ENCODE measurements at regions not wholly inside any gene's neighbourhood (a gene's known extent, or its start where the extent isn't known, plus 50 kb on each side); places are given as distances from the start of the nearest gene placed in this dataset.
A peak's percentile ranks its signal among the peaks of the same experiment; 100 is the strongest.

DNA sequence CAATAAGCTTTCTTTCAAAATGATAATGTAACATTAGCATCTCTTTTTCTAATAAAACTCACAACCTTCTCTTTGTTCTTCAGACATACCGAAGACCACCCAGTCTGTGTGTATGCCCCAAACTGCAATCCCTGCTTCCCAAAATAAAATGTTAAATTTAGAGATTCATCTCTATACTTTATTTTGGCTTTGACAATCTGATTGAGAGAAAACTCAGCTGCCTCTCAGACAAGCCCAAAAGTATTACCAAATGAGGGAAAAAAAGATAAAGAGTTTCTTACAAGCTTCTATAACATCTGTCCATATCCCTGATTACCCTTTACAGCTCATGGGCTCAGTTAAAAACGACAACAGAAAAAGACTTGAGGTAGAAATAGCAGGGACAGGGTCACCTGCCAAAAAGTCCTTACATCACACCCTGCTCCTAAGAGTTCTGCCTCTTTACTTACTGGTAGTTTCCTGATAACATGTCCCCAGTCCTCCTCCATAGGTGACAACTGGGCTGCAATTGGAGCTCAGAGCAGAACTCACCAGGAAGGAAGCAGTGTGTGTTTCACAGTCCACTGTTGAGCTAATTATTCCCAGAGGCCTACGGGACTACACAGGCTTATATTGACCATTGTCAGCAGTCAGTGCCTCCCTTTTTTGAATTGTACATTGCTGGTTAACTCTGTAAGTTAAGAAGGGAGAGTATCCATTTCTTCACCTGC is 70.9 kb upstream of the FAM9C start:
- Histone ChIP-seq H3K4me3 (no peak overlapping the region), H3K9me3 (no peaks in the 10 kb centered on the region), H3K27me3 (replicated peaks; ENCODE audit: insufficient read depth) (no peaks in the 10 kb centered on the region), H3K27ac (no peak overlapping the region), H3K4me1 (replicated peaks) (no peaks in the 10 kb centered on the region), H3K36me3 (no peaks in the 10 kb centered on the region)
- WGBS: 76% methylated on average over 3 of the region's 3 CpGs
- DNase-seq (ENCODE audit: low spot score): no peak
- intact Hi-C loops (cut with DNase I): no loop called here
- TF ChIP-seq POLR2A (IDR thresholded peaks at IDR 0.05) (no peak), POLR2AphosphoS5 (IDR thresholded peaks at IDR 0.05) (no peak)
- TF ChIP-seq, protein P1, sequence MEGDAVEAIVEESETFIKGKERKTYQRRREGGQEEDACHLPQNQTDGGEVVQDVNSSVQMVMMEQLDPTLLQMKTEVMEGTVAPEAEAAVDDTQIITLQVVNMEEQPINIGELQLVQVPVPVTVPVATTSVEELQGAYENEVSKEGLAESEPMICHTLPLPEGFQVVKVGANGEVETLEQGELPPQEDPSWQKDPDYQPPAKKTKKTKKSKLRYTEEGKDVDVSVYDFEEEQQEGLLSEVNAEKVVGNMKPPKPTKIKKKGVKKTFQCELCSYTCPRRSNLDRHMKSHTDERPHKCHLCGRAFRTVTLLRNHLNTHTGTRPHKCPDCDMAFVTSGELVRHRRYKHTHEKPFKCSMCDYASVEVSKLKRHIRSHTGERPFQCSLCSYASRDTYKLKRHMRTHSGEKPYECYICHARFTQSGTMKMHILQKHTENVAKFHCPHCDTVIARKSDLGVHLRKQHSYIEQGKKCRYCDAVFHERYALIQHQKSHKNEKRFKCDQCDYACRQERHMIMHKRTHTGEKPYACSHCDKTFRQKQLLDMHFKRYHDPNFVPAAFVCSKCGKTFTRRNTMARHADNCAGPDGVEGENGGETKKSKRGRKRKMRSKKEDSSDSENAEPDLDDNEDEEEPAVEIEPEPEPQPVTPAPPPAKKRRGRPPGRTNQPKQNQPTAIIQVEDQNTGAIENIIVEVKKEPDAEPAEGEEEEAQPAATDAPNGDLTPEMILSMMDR (IDR thresholded peaks at IDR 0.05): no peak

DNA sequence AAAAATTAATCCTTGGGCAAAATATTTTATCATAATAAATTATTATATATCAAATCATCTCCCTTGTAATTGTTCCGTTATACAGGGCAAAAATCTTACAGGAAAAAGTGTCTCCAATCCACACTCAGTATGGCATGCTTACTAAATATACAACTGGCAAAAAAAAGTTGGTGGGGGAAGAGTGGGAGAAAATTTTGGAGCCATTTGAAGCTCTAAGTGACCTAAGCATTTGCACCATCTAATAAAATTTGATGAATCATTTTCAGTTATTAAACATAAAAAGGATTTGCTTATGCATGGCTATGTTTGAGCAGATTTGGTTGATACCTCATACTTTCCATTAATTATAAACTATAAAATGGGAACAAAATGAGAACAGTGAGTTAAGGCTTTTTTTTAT is 68.1 kb upstream of the FAM9C start:
- intact Hi-C loops (cut with DNase I): no loop called here
- no peak overlapping the region for H3K27ac ChIP-seq
- H3K9me3 ChIP-seq: no peaks in the 10 kb centered on the region
- DNase-seq (ENCODE audit: low spot score): no peak
- no peaks in the 10 kb centered on the region for H3K4me1 ChIP-seq (replicated peaks)
- H3K36me3 ChIP-seq: no peaks in the 10 kb centered on the region
- no peak overlapping the region for H3K4me3 ChIP-seq
- TF ChIP-seq POLR2A (IDR thresholded peaks at IDR 0.05) (no peak), POLR2AphosphoS5 (IDR thresholded peaks at IDR 0.05) (no peak)
- TF ChIP-seq, protein P1 (IDR thresholded peaks at IDR 0.05): no peak
- no peaks in the 10 kb centered on the region for H3K27me3 ChIP-seq (replicated peaks; ENCODE audit: insufficient read depth)
- 78% methylated on average over 1 of the region's 1 CpG for WGBS

DNA sequence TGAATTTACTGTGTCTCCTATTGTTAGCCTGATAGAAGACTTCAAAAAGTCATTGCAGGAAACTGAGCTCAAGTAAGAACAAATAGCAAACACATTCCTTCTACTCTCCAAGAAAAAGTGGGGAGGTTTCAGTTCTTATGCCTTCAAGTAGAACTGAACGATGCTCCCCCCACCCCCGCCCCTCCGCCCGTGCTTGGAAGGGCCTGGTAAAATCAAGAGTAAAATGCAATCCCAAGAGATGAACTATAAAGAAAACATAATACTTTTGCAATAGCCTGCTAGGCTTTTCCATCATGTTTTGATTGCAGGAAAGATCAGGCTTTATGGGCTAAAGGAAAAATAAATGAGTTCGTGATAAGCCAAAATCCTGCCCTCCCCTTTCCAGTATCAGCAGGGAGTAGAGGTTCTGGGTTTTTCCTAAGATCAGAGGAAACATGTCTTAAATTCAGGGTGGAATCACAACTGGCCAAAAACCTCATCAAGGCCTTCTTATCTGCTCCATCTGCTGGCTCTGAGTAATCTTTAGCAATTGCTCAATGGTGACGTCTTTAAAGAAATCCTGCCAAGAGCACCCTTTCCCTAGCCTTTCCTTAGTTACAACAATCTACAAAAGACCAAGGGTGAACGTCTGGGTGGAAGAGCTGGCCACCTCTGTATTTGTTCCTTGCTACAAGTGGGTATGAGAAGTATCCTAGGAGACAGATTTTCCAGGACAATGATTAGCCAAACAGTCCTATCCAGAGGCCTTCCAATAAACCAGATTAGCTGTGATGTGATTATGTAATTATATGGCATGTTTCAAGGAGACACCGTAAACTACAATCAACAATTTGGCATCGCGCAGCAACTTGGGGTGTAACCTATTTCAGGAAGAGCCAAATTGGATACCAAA is 66.3 kb upstream of the FAM9C start:
- peak; percentile 6 for DNase-seq (ENCODE audit: low spot score)
- 32% methylated on average over 10 of the region's 10 CpGs for WGBS
- H3K27ac ChIP-seq: peak overlapping the region in 1 of 2 donors; percentile 11

DNA sequence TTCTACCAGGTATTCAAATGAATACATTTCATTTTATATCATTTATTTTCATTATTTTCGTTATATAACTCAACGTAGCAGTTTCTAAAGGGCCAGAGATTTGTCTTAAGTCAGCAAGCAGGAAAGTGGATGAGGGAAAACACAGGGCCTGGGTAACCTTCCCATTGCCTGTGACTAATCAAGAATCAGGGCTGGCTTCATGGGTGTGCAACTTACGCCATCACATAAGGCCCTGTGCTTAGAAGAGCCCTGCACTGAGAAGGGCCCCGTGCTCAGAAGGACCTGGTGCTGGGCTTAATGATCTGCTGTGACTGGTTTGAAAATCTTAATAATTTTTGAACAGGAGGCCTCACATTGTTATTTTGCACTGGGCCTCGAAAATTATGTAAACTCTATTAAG is 65.4 kb upstream of the FAM9C start:
- H3K9me3 ChIP-seq: no peaks in the 10 kb centered on the region
- intact Hi-C loops (cut with DNase I): no loop called here
- H3K27me3 ChIP-seq (replicated peaks; ENCODE audit: insufficient read depth): no peaks in the 10 kb centered on the region
- no peak for TF ChIP-seq POLR2A (IDR thresholded peaks at IDR 0.05)
- 79% methylated on average over 5 of the region's 5 CpGs for WGBS
- no peaks in the 10 kb centered on the region for H3K36me3 ChIP-seq
- H3K27ac ChIP-seq: no peak overlapping the region
- DNase-seq (ENCODE audit: low spot score): no peak
- no peak overlapping the region for H3K4me3 ChIP-seq
- H3K4me1 ChIP-seq (replicated peaks): no peaks in the 10 kb centered on the region

More for the DNA sequence above, 66.3 kb upstream of the FAM9C start:
- Histone ChIP-seq H3K9me3 (no peaks in the 10 kb centered on the region), H3K36me3 (no peaks in the 10 kb centered on the region), H3K4me1 (replicated peaks) (no peaks in the 10 kb centered on the region), H3K4me3 (no peak overlapping the region), H3K27me3 (replicated peaks; ENCODE audit: insufficient read depth) (no peaks in the 10 kb centered on the region)
- TF ChIP-seq, protein P1 (IDR thresholded peaks at IDR 0.05): no peak
- peak; percentile 23 for TF ChIP-seq POLR2AphosphoS5 (IDR thresholded peaks at IDR 0.05)
- intact Hi-C loops (cut with DNase I): no loop called here

DNA sequence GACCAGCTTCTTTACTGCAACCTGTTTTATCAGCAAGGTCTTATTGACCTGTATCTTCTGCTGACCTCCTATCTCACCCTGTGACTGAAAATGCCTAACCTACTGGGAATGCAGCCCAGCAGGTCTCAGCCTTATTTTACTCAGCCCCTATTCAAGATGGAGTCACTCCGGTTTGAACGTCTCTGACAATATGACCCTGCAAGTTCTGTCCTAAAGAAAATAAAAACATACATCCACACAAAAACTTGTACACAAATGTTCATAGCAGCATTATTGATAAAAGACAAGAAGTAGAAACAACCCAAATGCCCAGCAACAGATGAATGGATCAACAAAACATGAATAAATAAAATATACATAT is 59.5 kb upstream of the FAM9C start:
- DNase-seq (ENCODE audit: low spot score): no peak
- Histone ChIP-seq H3K9me3 (no peaks in the 10 kb centered on the region), H3K4me3 (no peak overlapping the region), H3K36me3 (no peaks in the 10 kb centered on the region), H3K4me1 (replicated peaks) (no peaks in the 10 kb centered on the region), H3K27ac (no peak overlapping the region), H3K27me3 (replicated peaks; ENCODE audit: insufficient read depth) (no peaks in the 10 kb centered on the region)
- TF ChIP-seq, protein P1 (IDR thresholded peaks at IDR 0.05): no peak
- TF ChIP-seq POLR2AphosphoS5 (IDR thresholded peaks at IDR 0.05) (no peak), POLR2A (IDR thresholded peaks at IDR 0.05) (no peak)
- intact Hi-C loops (cut with DNase I): no loop called here
- 100% methylated on average over 2 of the region's 2 CpGs for WGBS
